HCT116 (cell line): ENCODE measurements at regions not wholly inside any gene's neighbourhood (a gene's known extent, or its start where the extent isn't known, plus 50 kb on each side); places are given as distances from the start of the nearest gene placed in this dataset.

Source experiments
- EZH2phosphoT487 ChIP-seq: fragments of 200-600 bp; IDR thresholded peaks from 2 replicates; pipeline ENCODE4 v1.6.1; 2018; ENCODE audit warnings: antibody characterized with exemption, borderline replicate concordance
- POLR2A ChIP-seq: IDR thresholded peaks from 2 replicates; pipeline ENCODE4 v1.7.0; 2011; ENCODE audit warnings: borderline replicate concordance; ENCODE audit not compliant: insufficient read depth, insufficient read length; ENCODE audit errors: extremely low read depth
- YY1 ChIP-seq: IDR thresholded peaks from 2 replicates; pipeline ENCODE4 v1.6.1; 2011; ENCODE audit warnings: low read length, low read depth, moderate library complexity, mild to moderate bottlenecking; ENCODE audit not compliant: insufficient replicate concordance; ENCODE audit errors: extremely low read depth
- TF ChIP-seq, protein P1 (sequence below), 3 experiments: fragments of 200-600 bp in 1 of 3; sonication (generic) in 1 of 3; IDR thresholded peaks in 2 of 3; conservative IDR thresholded peaks in 1 of 3; 2 replicates each; pipeline ENCODE4 v1.5.1; 2012 to 2017; ENCODE audit warnings: low read depth in 2 of 3, low read length in 2 of 3, antibody characterized with exemption in 1 of 3, borderline replicate concordance in 1 of 3, control low read depth in 1 of 3, mild to moderate bottlenecking in 1 of 3, mixed read lengths in 1 of 3, mixed run types in 1 of 3, moderate library complexity in 1 of 3; ENCODE audit not compliant: insufficient read depth in 1 of 3

DNA sequence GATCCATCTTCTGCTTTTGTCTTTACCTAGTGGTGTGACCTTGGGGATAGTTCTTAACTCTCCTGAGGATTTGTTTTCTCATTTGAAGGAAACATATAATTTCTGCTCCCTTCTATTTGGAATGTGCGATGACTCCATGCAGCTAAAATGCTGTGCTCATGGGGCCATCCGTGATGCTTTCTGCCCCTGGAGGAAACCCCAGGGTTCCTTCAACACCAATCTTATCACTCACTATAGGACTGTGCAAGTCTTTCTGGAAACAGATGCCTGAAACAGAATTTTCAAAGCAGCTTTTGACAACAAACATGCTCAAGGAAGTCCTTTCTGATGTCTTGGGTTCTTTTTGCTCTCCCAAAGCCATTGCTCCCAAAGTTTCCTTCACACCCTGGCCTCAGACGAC lies 128.8 kb upstream of the GGTLC1 start:
- TF ChIP-seq, protein P1, sequence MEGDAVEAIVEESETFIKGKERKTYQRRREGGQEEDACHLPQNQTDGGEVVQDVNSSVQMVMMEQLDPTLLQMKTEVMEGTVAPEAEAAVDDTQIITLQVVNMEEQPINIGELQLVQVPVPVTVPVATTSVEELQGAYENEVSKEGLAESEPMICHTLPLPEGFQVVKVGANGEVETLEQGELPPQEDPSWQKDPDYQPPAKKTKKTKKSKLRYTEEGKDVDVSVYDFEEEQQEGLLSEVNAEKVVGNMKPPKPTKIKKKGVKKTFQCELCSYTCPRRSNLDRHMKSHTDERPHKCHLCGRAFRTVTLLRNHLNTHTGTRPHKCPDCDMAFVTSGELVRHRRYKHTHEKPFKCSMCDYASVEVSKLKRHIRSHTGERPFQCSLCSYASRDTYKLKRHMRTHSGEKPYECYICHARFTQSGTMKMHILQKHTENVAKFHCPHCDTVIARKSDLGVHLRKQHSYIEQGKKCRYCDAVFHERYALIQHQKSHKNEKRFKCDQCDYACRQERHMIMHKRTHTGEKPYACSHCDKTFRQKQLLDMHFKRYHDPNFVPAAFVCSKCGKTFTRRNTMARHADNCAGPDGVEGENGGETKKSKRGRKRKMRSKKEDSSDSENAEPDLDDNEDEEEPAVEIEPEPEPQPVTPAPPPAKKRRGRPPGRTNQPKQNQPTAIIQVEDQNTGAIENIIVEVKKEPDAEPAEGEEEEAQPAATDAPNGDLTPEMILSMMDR (IDR thresholded peaks at IDR 0.05 in 2 of 3, conservative IDR thresholded peaks at IDR 0.05 in 1 of 3; ENCODE audit: borderline replicate concordance in 1 of 3, insufficient read depth in 1 of 3, low read depth in 2 of 3, low read length in 2 of 3), result no peak
- TF ChIP-seq YY1 (no peak), POLR2A (no peak), EZH2phosphoT487 (no peak)
